Epithelial cell of proximal tubule (primary cell): ENCODE measurements at regions not wholly inside any gene's neighbourhood (a gene's known extent, or its start where the extent isn't known, plus 50 kb on each side); places are given as distances from the start of the nearest gene placed in this dataset.

Experiments
- DNase-seq: peaks from one replicate; pipeline ENCODE4 v3.0.0-alpha.2; 2011; ENCODE audit warnings: low read depth
- H3K4me3 ChIP-seq: 2 replicates; pipeline ENCODE4 v1.5.1; 2011; ENCODE audit warnings: low read depth, mild to moderate bottlenecking, low read length
- TF ChIP-seq, protein P1 (sequence below): conservative IDR thresholded peaks from 2 replicates; pipeline ENCODE4 v1.5.1; 2012; ENCODE audit warnings: low read depth, mild to moderate bottlenecking, low read length

DNA sequence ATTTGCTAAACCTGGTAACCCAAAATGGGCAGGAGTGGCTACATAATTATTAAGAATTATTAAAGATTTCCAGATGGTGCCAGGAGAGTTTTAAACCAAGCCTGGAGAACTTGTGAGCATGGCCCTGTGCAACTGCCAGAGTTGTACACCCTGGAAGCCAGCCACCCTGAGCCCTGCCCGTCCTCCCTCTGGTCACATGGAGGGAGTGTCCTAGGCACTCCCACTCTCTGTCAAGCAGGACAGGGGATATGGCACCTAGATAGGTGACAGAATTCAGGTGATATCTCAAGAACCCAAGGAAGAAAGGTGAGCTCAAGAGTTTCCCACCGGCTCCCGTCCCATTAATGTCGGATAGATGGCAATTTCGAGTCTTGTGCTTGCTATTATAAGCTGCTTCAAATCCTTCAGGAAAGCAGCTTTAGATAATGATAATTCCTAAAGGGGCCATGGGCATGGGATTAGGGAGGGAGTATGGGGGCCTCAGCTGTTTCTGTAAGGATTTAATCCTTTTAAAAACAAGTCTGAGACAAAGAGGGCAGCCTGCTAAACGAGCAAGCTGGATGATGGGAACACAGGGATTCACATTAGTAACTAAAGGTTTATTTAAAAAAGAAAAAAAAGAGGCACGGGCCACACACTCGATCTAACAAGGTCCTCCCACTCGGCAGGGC, 169.1 kb downstream of the BMP7 start:
- no peak for DNase-seq
- H3K4me3 ChIP-seq = no peak overlapping the region
- TF ChIP-seq, protein P1, sequence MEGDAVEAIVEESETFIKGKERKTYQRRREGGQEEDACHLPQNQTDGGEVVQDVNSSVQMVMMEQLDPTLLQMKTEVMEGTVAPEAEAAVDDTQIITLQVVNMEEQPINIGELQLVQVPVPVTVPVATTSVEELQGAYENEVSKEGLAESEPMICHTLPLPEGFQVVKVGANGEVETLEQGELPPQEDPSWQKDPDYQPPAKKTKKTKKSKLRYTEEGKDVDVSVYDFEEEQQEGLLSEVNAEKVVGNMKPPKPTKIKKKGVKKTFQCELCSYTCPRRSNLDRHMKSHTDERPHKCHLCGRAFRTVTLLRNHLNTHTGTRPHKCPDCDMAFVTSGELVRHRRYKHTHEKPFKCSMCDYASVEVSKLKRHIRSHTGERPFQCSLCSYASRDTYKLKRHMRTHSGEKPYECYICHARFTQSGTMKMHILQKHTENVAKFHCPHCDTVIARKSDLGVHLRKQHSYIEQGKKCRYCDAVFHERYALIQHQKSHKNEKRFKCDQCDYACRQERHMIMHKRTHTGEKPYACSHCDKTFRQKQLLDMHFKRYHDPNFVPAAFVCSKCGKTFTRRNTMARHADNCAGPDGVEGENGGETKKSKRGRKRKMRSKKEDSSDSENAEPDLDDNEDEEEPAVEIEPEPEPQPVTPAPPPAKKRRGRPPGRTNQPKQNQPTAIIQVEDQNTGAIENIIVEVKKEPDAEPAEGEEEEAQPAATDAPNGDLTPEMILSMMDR = no peak

GRCh38 chr20:57102160-57102559, 164.3 kb downstream of the BMP7 start:
- no peak for DNase-seq
- TF ChIP-seq, protein P1 = no peak
- H3K4me3 ChIP-seq = no peak overlapping the region

- TF ChIP-seq, protein P1 = no peak
- H3K4me3 ChIP-seq = no peak overlapping the region
- DNase-seq = no peak
These were observed 163.9 kb downstream of the BMP7 start for GRCh38 chr20:57102566-57102965.

DNA sequence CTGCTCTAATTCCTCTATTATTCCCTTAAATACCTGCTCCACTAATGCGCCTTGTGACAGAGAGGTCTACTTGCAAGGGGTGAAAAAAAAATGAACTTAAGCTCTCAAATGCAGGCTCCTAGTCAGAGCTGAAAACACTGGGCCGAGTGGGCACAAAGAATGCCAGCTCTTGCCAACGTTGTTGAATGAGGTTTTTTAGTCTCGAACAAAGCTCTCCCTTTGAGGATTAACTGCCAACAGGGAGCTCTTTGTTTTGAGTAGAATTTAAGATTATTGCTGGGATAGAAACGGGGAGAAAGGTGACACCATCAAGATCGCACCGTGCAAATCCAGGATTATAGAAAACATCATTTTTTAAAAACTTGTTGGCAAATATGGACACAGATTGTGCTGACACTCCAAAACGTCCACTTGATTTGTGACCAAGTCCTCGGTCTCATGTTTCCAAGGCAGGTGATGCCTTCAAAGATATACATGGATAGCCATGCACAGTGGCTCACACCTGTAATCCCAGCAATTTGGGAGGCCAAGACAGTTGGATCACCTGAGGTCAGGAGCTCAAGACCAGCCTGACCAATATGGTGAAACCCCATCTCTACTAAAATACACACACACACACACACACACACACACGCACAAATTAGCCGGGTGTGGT, 163.2 kb downstream of the BMP7 start:
- no peak overlapping the region for H3K4me3 ChIP-seq
- TF ChIP-seq, protein P1 = no peak
- no peak for DNase-seq

DNA sequence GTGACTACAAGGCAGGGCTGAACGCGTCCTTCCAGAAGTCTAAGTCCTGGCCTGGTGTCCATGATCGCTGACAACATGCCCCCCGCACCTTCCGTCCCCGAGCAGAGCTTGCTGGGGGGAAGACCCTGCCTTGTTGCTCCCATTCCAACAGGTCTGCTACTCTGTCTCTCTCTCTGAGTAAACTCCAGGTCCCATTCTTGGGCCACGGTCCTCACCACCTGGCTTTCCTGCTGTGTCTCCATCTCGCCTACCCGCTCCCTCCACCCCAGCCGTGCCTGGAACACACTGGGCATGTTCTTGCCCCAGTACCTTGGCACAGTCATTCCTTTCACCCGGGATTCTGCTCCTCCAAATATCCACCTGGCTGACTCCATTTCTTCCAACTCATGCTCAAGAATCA, 162.3 kb downstream of the BMP7 start:
- no peak overlapping the region for H3K4me3 ChIP-seq
- no peak for DNase-seq
- TF ChIP-seq, protein P1 = no peak

- TF ChIP-seq, protein P1 = no peak
- no peak for DNase-seq
- H3K4me3 ChIP-seq = no peak overlapping the region
These were observed 161.7 kb downstream of the BMP7 start for GRCh38 chr20:57104651-57105204.
